ENCODE measurements at regions not wholly inside any gene's neighbourhood (a gene's known extent, or its start where the extent isn't known, plus 50 kb on each side); places are given as distances from the start of the nearest gene placed in this dataset.

- ChIA-PET CTCF (no interaction called here), POLR2A (no interaction called here)
- no peak for DNase-seq (ENCODE audit: low read depth, low spot score)
- no peak for TF ChIP-seq CTCF (IDR thresholded peaks at IDR 0.05; ENCODE audit: insufficient read depth, low read length, missing control alignments)
- no peak overlapping the region for H3K4me3 ChIP-seq (ENCODE audit: low read depth, low read length)
Observed at GRCh38 chr5:3179220-3179619, 416.4 kb upstream of the IRX1 start.

GRCh38 chr5:3177338-3177737, 418.3 kb upstream of the IRX1 start:
- ChIA-PET POLR2A (no interaction called here), CTCF (no interaction called here)
- H3K4me3 ChIP-seq (ENCODE audit: low read depth, low read length): no peak overlapping the region
- DNase-seq (ENCODE audit: low read depth, low spot score): no peak
- no peak for TF ChIP-seq CTCF (IDR thresholded peaks at IDR 0.05; ENCODE audit: insufficient read depth, low read length, missing control alignments)

- H3K4me3 ChIP-seq (ENCODE audit: low read depth, low read length): no peak overlapping the region
- ChIA-PET POLR2A (no interaction called here), CTCF (no interaction called here)
- DNase-seq (ENCODE audit: low read depth, low spot score): no peak
- TF ChIP-seq CTCF (IDR thresholded peaks at IDR 0.05; ENCODE audit: insufficient read depth, low read length, missing control alignments): no peak
Observed at GRCh38 chr5:3175416-3175815, 420.2 kb upstream of the IRX1 start.

- CTCF ChIA-PET: no interaction called here
- POLR2A ChIA-PET: no interaction called here
- H3K4me3 ChIP-seq (ENCODE audit: low read depth, low read length): no peak overlapping the region
- no peak for TF ChIP-seq CTCF (IDR thresholded peaks at IDR 0.05; ENCODE audit: insufficient read depth, low read length, missing control alignments)
- DNase-seq (ENCODE audit: low read depth, low spot score): no peak
Observed at GRCh38 chr5:3167473-3167872, 416.0 kb upstream of the IRX2 start.

GRCh38 chr5:3163626-3164025, 412.1 kb upstream of the IRX2 start:
- ChIA-PET POLR2A (no interaction called here), CTCF (no interaction called here)
- DNase-seq (ENCODE audit: low read depth, low spot score): no peak
- no peak for TF ChIP-seq CTCF (IDR thresholded peaks at IDR 0.05; ENCODE audit: insufficient read depth, low read length, missing control alignments)
- no peak overlapping the region for H3K4me3 ChIP-seq (ENCODE audit: low read depth, low read length)

- ChIA-PET POLR2A (no interaction called here), CTCF (no interaction called here)
- DNase-seq (ENCODE audit: low read depth, low spot score): no peak
- TF ChIP-seq CTCF (IDR thresholded peaks at IDR 0.05; ENCODE audit: insufficient read depth, low read length, missing control alignments): no peak
- no peak overlapping the region for H3K4me3 ChIP-seq (ENCODE audit: low read depth, low read length)
Observed at GRCh38 chr5:3161672-3162071, 410.2 kb upstream of the IRX2 start.
